ENCODE measurements at regions not wholly inside any gene's neighbourhood (a gene's known extent, or its start where the extent isn't known, plus 50 kb on each side); places are given as distances from the start of the nearest gene placed in this dataset.

- Histone ChIP-seq H3K4me1 (no peaks in the 10 kb centered on the region), H3K9me3 (no peaks in the 10 kb centered on the region), H3K36me3 (no peaks in the 10 kb centered on the region), H3K27ac (no peak overlapping the region), H3K4me3 (no peak overlapping the region), H3K27me3 (replicated peaks in 1 of 7) (no peaks in the 10 kb centered on the region)
- intact Hi-C loops (cut with DNase I; ENCODE audit: low total_unique reads), result no loop called here
- WGBS, 5 donors, result 69 to 81% (median 74%) methylated on average over 1 of the region's 1 CpG
- TF ChIP-seq POLR2AphosphoS5 (IDR thresholded peaks at IDR 0.05) (no peak), POLR2A (IDR thresholded peaks at IDR 0.05) (no peak)
- TF ChIP-seq, protein P1, sequence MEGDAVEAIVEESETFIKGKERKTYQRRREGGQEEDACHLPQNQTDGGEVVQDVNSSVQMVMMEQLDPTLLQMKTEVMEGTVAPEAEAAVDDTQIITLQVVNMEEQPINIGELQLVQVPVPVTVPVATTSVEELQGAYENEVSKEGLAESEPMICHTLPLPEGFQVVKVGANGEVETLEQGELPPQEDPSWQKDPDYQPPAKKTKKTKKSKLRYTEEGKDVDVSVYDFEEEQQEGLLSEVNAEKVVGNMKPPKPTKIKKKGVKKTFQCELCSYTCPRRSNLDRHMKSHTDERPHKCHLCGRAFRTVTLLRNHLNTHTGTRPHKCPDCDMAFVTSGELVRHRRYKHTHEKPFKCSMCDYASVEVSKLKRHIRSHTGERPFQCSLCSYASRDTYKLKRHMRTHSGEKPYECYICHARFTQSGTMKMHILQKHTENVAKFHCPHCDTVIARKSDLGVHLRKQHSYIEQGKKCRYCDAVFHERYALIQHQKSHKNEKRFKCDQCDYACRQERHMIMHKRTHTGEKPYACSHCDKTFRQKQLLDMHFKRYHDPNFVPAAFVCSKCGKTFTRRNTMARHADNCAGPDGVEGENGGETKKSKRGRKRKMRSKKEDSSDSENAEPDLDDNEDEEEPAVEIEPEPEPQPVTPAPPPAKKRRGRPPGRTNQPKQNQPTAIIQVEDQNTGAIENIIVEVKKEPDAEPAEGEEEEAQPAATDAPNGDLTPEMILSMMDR (IDR thresholded peaks at IDR 0.05 in 8 of 11, conservative IDR thresholded peaks at IDR 0.05 in 3 of 11), result no peak
- DNase-seq, result no peak
Observed at GRCh38 chr2:126315828-126316227, 340.1 kb upstream of the GYPC start.

- DNase-seq, result no peak
- no peaks in the 10 kb centered on the region for H3K9me3 ChIP-seq
- 57 to 80% (median 74%) methylated on average over 2 of the region's 2 CpGs for WGBS, 5 donors
Observed at GRCh38 chr2:126317790-126318431, 338.0 kb upstream of the GYPC start.

GRCh38 chr2:126322342-126322741 is 333.6 kb upstream of the GYPC start:
- H3K36me3 ChIP-seq, result no peaks in the 10 kb centered on the region
- no peak overlapping the region for H3K4me3 ChIP-seq
- H3K9me3 ChIP-seq, result no peaks in the 10 kb centered on the region
- no peak for DNase-seq
- TF ChIP-seq, protein P1 (IDR thresholded peaks at IDR 0.05 in 8 of 11, conservative IDR thresholded peaks at IDR 0.05 in 3 of 11), result no peak
- TF ChIP-seq POLR2AphosphoS5 (IDR thresholded peaks at IDR 0.05) (no peak), POLR2A (IDR thresholded peaks at IDR 0.05) (no peak)
- no peak overlapping the region for H3K27ac ChIP-seq
- H3K4me1 ChIP-seq, result no peaks in the 10 kb centered on the region
- 85 to 91% (median 88%) methylated on average over 3 of the region's 3 CpGs for WGBS, 5 donors
- intact Hi-C loops (cut with DNase I; ENCODE audit: low total_unique reads), result no loop called here
- H3K27me3 ChIP-seq (replicated peaks in 1 of 7), result no peaks in the 10 kb centered on the region

More at GRCh38 chr2:126317790-126318431, 338.0 kb upstream of the GYPC start:
- Histone ChIP-seq H3K4me3 (no peak overlapping the region), H3K27me3 (replicated peaks in 1 of 7) (no peaks in the 10 kb centered on the region), H3K27ac (no peak overlapping the region), H3K36me3 (no peaks in the 10 kb centered on the region), H3K4me1 (no peaks in the 10 kb centered on the region)
- intact Hi-C loops (cut with DNase I; ENCODE audit: low total_unique reads), result no loop called here
- TF ChIP-seq POLR2AphosphoS5 (IDR thresholded peaks at IDR 0.05) (no peak), POLR2A (IDR thresholded peaks at IDR 0.05) (no peak)
- TF ChIP-seq, protein P1 (IDR thresholded peaks at IDR 0.05 in 8 of 11, conservative IDR thresholded peaks at IDR 0.05 in 3 of 11), result no peak

GRCh38 chr2:126325202-126325601 is 330.8 kb upstream of the GYPC start:
- intact Hi-C loops (cut with DNase I; ENCODE audit: low total_unique reads), result no loop called here
- 74 to 88% (median 85%) methylated on average over 5 of the region's 5 CpGs for WGBS, 5 donors
- Histone ChIP-seq H3K4me1 (no peaks in the 10 kb centered on the region), H3K4me3 (no peak overlapping the region), H3K9me3 (peaks cover 0 to 6% (median 4%) of the 10 kb centered on the region in 8 donors), H3K27ac (no peak overlapping the region), H3K27me3 (replicated peaks in 1 of 7) (no peaks in the 10 kb centered on the region), H3K36me3 (no peaks in the 10 kb centered on the region)
- no peak for TF ChIP-seq POLR2AphosphoS5 (IDR thresholded peaks at IDR 0.05)
- no peak for DNase-seq

Measured in spleen (tissue), 11 donors.